Hepatic stellate cell (primary cell): ENCODE measurements at regions not wholly inside any gene's neighbourhood (a gene's known extent, or its start where the extent isn't known, plus 50 kb on each side); places are given as distances from the start of the nearest gene placed in this dataset.

ENCODE experiments used
- DNase-seq: peaks from one replicate; pipeline ENCODE4 v3.0.0; 2011; ENCODE audit warnings: low spot score

DNA sequence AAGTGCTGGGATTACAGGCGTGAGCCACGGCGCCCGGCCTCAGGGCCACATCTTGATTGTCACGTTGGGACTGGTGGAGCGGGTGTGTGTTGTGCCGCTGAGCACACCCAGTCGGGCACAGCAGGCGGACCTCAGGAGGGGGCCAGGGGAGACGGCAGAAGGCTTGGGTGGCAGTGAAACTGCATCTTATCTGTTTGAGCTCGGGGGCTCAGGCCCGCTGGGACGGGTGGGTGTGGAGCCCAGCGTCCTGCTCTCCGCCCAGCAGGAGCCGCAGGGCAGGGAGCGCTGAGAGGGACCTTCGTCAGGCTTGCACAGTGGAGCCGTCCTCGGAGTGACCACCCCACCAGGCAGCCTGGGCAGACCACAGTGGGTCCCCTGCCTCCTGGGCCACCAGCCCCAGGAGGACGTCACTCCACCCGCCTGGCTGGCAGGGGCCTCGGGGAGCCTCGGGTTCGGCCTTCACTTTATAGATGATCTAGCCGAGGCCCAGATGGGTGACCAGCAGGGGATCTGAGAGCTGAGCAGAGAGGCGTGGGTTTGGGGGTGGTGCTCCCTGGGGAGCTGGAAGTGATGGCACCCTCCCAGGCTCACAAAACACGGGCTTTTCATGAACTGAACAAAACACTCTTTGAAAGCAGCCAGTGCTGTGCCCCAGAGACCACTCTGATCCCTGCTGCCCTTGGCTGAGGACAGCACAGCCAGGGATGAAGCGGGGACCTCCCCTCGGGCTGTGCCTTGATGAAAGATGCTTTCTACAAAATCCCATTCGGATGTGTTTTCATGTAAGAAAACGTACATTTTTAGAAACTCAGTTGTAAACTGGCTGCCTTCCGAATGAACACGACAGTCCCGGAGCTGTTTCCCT lies 181.1 kb downstream of the SEC14L1 start:
- DNase-seq: peak; percentile 39

DNA sequence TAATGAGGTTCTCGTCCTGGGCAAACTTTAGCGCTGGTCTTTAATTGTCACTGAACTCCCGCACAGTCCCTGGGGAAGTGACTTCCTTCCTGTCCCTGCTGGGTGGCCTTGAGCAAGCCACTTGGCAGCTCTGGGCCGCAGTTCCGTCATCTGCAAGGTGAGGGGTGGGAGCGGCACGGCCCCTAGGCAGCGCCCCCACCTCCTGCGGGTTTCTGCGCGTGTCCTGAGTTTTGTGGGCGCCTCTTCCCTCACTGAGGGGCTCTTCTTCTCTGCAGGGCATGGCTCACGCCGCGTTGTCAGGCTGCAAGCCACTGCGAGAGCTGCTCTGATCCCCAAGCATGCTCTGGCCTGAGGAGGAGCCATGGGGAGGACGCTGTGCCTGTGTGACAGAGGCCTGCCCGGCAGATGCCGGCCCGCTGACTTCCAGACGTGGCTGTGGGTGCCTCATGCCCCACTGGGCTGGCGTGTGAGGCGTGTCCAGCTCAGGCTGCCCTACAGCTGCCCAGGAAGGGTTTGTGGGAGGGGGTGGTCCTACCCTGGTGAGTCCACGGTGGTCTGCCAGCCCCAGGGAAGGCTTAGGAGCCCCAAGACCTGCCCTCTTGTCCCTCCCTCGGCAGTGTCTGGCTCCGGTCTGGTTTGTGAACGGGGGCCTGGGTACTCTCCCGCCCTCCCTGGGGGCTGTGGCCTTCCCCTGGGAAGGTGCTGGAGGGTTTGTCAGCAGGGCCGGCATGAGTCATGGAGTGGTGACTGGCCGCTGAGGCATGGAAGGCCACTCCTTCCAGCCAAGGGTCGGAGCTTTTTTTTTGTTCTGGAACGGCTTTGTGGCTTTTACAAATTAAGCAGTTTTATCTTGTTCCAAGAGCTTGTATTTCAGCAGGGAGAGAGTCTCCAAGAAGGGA lies 182.0 kb downstream of the SEC14L1 start:
- peak; percentile 95 for DNase-seq

DNA sequence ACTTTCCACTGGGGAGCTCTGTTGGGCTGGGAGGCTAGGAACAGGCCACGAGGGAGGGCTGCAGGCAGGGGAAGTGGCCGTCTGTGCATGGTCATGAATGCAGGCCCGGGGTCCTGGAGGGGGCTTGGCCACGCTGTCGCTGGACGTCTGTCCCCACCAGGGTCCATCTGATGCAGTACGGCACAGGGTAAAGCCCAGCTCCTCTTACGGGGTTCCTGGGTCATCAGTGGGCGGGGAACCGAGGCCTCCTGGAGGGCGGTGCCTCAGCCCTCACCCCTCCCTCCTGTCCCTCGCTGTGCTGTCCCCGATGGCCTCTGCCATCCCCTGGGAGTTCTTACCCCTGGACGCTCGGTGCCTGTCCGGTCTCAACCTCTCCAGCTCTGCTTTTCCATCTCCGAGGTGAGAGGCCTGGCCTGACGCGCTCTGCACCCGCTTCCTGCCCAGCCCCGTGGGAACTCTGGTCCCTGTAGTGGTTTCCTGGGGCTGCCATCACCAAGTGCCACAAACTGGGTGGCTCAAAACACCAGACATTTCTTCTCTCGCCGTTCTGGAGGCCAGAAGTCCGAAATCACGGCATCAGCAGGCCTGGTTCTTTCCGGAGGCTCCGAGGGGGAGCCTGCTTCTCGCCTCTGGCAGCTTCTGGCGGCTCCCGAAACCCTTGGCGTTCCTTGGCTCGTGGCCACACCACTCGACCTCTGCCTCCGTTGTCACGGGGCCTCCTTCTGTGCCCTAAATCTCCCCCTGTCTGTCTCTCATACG lies 182.8 kb downstream of the SEC14L1 start:
- peak; percentile 58 for DNase-seq

DNA sequence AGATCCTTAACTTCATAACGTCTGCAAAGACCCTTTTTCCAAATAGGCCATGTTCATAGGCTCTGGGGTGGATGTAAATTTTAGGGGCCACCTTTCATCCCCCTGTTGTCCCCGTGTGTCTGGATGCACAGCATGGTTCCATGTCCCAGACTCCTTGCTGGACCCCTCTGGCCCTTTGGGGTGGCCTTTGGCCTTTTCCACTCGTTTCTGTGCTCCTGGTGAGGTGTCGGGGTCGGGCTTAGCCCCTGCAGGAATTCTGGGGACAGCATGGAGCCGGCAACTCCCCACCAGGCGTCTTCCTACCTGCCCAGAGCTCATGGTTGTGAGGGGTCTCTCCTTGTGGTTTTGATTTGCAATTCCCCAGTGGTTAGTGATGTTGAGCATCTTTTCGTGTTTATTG lies 183.5 kb downstream of the SEC14L1 start:
- DNase-seq: no peak

DNA sequence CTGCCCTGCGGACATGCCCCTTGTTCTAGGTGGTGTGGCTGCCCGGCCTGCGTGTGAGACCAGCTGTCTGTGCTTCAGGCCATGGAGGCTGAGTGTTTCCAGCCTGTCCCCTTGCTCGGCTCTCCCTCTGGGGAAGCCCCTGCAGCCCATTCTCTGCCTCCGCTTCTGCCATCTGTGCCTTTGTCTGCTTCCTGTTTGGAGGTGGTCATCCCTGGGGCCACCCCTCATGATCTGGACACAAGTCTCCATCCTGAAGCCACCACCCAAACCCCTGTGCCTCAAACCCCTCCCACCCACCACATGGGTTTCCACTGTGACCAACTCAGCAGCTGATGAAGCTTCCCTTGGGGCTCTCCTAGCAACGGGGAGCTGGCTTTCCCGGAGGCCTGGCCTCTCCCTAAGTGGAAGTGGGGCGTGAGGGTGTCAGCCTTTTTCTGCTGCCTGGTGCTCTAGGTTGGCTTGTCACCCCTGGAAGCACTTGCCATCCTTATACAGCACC lies 184.9 kb downstream of the SEC14L1 start:
- peak; percentile 41 for DNase-seq

DNA sequence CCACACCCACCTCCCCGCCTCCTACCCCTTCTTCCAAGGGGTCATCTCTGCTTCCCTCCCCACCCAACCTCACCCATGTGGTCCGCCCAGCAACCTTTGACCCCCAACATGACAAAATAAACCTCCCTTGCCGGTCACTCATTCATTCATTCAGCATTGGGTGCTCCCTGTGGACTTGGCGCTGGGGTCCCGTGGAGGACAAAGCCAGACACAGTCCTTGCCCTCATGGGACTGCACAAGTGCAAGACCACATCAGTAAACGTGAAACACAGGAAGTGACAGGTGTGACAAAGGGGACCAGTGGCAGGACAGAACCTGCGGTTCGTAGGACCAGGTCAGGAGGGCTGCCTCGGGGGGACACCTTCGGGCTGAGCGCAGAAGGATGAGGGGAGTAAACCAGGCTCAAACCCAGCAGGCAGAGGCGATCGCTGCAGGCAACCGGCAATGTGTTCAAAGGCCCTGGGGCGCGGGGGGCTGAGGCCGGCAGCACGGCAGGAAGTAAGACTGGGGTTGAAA lies 185.4 kb downstream of the SEC14L1 start:
- no peak for DNase-seq

DNA sequence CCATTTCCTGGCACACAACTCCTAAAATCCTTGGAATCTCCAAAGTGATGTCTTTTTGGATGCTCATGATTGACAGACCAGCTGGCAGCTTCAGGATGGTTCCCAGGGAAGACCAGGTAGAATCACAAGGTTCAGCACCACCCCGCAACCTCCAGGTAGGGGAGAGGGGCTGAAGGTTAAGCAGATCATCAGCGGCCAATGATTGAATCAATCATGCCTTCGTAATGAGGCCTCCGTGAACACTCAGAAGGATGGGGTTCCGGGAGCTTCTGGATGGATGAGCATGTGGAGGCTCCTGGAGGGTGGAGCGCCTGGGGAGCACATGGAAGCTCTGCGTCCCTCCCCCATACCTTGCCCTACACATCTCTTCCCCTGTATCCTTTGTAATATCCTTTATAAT lies 185.9 kb downstream of the SEC14L1 start:
- no peak for DNase-seq

DNA sequence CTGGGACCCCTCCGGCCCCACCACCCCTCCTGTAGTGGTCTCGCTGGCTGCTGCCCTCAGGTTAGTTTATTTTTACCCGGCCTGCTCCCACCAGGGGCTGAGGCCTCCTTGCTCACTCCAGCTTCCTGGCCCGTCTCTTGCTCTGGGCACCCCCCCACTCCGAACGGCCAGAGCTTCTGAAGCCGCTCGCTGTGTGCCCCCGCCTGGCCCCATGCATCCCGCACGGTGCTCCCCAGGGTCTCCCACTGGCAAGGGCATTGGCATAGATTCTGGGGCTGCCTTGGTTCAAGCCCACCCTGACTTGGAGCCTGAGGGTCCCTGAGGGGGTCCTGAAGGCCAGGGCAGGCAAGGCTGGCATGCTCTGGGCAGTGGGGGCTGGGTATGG lies 186.4 kb downstream of the SEC14L1 start:
- DNase-seq: no peak

- DNase-seq: no peak
Observed at GRCh38 chr17:77327566-77328464, 187.0 kb downstream of the SEC14L1 start.

DNA sequence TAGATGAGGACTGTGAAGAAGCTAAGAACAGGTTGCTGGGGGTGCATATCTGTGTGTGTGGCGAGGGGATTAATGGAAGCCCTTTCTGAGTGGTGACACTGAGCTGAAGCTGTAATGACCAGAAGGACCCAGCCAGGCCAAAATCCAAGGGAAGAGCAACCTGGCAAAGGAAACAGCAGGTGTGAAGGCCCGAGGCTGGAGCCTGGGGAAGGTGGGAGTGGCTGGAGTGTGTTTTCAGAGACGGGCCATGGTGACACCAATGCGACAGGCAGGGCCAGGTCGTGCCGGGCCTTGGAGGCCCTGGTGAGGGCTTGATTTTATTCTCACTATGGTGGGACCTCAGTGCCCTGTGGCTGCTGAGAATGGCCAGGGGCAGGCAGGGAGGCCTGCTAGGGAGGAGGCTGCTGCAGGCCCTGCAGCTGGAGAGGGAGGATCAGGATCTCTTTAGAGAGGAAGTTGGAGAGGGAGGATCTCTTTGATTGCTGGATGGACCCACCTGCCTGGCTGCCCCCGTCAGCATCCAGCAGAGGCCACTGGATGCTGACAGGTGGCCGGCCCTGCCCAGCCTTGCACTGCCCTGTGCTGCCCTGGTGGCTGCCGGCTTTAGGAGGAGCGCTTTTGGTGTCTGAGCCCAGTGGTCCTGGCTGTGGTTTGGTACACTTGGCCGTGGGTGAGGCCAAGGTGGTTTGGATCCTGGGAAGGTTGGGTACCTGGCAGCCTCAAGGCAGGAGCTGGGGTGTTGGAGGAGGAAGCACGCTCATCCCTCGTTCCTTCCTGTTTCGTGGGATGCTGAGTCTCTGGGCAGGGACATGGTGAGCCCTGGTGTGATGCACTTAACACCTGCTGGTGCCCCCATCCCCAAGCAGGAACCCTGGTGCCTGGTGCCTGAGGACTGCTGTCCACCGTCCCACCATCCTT lies 188.3 kb downstream of the SEC14L1 start:
- DNase-seq: no peak

DNA sequence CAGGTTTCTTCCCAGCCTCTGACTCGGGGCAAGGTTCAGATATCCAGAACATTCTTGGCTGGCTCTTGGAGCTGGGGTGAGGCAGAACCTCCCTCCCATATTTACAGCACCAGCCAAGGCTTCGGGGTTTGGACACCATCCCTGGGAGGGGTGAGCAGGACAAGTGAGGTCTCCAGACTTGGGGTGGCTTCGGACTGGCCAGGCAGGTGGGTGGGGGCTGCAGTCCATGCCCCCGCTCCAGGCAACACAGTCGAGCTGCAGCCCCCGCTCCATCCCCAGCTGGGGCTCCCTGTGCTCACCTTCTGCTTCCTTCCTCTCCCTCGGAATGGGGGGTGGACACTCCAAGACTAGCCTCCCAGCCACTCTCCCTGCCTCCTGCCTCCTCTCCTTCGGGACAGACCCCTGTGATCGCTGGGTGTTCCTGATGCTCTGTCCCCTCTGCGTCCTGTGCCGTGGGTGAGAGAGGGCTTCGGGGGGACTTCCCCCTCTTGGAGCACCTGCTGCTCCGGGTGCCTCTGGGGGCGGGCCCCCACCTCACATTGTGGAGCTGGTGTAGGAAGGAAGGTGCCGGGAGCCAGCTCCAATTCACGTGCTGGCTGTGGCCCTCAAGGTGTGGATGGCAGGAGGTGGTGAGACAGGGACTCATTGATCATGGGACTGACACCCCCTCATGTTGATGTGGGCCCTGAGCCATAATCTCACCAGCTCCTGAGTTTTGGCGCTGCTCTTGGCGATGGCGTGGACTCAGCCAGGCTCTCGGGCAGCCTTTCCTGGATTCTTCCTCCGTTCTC lies 189.2 kb downstream of the SEC14L1 start:
- no peak for DNase-seq

- DNase-seq: no peak
Observed at GRCh38 chr17:77330602-77331081, 189.9 kb downstream of the SEC14L1 start.

DNA sequence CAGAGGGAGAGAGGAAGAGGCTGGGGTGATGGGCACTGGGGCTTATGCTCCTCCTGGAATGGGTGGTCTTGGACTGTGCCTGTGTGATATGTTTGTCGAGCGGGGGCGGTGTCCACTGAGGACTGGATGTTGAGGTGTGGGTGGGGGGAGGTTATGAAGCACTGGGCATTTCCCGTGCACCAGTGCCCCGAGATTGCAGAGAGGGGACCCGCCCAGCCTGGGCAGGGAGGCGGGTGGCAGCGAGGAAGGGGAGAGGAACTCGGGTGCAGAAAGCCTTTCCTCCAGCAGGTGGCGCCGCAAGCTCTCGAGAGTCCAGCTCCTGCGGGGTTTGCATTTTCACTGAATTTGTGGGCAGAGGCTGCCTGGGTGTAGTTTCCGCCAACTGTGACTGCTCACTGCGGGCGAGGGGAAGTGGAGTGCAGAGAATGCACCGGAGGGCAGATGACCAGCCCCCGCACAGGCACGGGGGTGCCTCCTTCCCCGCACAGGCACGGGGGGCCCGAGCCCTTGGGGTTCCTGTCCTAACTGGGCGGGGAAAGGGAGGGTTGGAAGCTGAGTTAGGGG lies 190.6 kb downstream of the SEC14L1 start:
- DNase-seq: peak; percentile 90

DNA sequence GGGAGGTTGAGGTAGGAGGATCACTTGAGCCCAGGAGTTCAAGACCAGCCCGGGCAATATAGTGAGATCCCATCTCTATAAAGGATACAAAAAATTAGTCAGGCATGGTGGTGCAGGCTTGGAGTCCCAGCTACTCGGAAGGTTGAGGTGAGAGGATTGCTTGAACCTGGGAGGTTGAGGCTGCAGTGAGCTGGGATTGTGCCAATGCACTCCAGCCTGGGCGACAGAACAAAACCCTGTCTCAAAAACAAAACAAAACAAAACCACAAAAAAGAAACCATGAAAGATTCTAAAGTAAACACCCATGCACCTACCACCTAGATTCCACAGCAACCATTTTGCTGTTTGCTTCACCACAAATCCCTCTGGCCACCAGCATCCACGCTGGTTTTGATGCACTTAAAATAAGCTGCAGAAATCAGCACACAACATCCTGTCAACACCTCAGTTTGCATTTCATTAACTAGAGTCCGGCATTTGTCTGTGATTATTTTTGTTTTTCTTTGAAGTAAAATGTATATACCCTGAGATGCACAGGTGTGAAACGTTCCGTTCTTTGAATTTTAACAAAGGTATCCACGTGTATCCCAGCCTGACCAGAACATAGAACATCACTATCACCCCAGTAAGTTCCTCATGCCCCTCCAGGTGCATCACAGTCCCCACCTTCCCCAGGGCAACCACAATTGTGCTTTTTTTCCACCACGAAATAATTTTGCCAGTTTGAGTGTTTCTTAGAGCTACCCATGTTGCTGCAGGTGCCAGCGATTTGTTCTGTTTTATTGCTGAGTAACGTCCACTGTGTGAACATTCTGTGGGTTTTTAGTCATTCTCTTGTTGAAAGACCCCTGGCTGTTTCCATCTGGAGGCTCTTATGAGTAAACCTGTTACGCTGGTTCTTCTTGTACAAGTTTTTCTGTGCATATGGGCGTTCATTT lies 191.5 kb downstream of the SEC14L1 start:
- DNase-seq: no peak

DNA sequence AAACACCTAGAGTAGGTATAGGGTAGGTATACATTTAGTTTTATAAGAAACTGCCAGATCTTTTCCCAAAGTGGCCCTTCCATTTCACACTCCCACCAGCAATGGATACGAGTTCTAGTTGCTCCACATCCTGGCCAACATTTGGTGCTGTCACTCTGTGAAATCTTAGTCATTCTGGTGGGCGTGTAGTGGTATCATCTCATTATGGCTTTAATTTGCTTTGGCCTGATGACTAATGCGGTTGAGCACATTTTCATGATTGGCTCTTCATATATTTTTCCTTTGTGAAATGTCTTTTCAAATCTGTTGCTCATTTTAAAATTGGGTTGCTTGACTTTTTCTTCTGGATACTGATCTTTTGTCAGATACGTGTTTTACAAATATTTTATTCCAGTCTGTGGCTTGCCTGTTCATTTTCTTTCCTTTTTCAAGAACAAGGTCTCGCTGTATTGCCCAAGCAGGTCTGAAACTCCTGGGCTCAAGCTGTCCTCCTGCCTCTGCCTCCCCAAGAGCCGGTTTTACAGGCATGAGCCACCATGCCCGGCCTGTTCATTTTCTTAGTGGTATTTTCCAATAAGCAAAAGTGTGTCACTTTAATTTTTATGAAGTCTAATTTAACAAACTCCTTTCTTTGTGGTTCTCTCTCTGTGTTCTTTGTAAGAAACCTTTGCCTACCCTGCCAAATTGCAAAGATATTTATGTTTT lies 192.4 kb downstream of the SEC14L1 start:
- DNase-seq: peak; percentile 61

DNA sequence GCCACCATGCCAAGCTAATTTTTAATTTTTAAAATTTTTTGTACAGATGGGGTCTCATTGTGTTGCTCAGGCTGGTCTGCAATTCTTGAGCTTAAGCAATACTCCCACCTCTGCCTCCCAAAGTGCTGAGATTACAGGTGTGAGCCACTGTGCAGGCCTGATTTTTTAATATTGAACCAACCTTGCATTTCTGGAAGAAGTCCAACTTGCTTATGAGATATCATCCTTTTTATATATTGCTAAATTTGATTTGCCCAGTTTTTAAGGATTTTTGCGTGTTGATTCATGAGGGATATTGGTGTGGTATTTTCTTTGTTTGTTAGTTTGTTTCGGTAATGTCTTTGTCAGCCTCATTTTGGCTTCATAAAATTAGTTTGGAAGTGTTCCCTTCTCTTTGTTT lies 196.4 kb downstream of the SEC14L1 start:
- DNase-seq: no peak
